ENCODE measurements at regions not wholly inside any gene's neighbourhood (a gene's known extent, or its start where the extent isn't known, plus 50 kb on each side); places are given as distances from the start of the nearest gene placed in this dataset.

DNA sequence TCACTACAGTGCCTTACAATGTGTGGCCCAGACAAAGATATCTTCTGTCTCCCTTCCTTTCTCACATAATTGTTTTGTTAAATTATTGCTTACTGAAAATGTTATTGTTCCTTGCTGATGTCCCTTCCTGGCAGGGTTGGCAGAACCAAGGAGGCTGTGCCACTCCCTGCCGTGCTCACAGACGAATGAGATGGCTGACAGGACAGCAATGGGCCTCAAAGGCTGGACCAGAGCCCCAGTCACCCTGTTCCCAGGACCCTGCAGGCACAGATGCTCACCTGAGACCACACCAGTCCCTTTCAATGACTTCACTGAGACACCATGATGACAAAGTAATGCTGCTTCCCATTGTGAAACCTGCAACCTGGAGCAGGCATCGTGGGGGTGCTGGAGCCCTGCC is 375.1 kb downstream of the HACE1 start:
- intact Hi-C loops (cut with DNase I) = no loop called here
- Histone ChIP-seq H3K4me3 (no peak overlapping the region), H3K4me1 (no peaks in the 10 kb centered on the region), H3K27ac (no peak overlapping the region), H3K36me3 (no peaks in the 10 kb centered on the region), H3K27me3 (peaks cover 0 to 3% (median 0%) of the 10 kb centered on the region in 3 donors), H3K9me3 (no peaks in the 10 kb centered on the region)
- WGBS, 2 donors = 35 to 65% methylated on average over 3 of the region's 3 CpGs
- DNase-seq = no peak
- TF ChIP-seq POLR2AphosphoS5 (IDR thresholded peaks at IDR 0.05) (no peak), EP300 (IDR thresholded peaks at IDR 0.05) (no peak), POLR2A (IDR thresholded peaks at IDR 0.05) (no peak)
- TF ChIP-seq, protein P1, sequence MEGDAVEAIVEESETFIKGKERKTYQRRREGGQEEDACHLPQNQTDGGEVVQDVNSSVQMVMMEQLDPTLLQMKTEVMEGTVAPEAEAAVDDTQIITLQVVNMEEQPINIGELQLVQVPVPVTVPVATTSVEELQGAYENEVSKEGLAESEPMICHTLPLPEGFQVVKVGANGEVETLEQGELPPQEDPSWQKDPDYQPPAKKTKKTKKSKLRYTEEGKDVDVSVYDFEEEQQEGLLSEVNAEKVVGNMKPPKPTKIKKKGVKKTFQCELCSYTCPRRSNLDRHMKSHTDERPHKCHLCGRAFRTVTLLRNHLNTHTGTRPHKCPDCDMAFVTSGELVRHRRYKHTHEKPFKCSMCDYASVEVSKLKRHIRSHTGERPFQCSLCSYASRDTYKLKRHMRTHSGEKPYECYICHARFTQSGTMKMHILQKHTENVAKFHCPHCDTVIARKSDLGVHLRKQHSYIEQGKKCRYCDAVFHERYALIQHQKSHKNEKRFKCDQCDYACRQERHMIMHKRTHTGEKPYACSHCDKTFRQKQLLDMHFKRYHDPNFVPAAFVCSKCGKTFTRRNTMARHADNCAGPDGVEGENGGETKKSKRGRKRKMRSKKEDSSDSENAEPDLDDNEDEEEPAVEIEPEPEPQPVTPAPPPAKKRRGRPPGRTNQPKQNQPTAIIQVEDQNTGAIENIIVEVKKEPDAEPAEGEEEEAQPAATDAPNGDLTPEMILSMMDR (IDR thresholded peaks at IDR 0.05) = no peak

DNA sequence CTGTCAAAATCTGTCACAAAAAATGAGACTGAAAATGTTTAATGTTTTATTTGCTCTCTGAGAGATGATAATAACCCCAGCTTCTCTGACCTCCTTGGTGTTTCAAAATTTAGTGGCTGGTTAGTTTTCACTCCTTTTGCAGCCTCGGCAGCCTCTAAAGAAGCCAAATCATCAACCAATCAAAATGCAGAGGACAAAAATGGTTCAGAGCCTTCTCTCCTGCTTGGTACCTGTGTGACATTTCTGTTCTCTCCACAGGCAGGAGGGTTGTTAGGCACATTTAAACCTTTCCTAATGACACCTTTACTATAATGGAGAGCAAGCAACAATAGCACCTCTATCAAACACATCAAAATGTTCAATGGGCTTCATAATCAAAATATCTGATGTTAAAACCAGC is 375.5 kb downstream of the HACE1 start:
- TF ChIP-seq, protein P1 (IDR thresholded peaks at IDR 0.05) = no peak
- TF ChIP-seq POLR2AphosphoS5 (IDR thresholded peaks at IDR 0.05) (no peak), POLR2A (IDR thresholded peaks at IDR 0.05) (no peak), EP300 (IDR thresholded peaks at IDR 0.05) (no peak)
- H3K27me3 ChIP-seq = peaks cover 0 to 3% (median 0%) of the 10 kb centered on the region in 3 donors
- intact Hi-C loops (cut with DNase I) = no loop called here
- no peak overlapping the region for H3K4me3 ChIP-seq
- no peak for DNase-seq
- no peak overlapping the region for H3K27ac ChIP-seq
- no peaks in the 10 kb centered on the region for H3K4me1 ChIP-seq
- H3K9me3 ChIP-seq = no peaks in the 10 kb centered on the region
- H3K36me3 ChIP-seq = no peaks in the 10 kb centered on the region
- 23 to 63% methylated on average over 1 of the region's 1 CpG for WGBS, 2 donors

DNA sequence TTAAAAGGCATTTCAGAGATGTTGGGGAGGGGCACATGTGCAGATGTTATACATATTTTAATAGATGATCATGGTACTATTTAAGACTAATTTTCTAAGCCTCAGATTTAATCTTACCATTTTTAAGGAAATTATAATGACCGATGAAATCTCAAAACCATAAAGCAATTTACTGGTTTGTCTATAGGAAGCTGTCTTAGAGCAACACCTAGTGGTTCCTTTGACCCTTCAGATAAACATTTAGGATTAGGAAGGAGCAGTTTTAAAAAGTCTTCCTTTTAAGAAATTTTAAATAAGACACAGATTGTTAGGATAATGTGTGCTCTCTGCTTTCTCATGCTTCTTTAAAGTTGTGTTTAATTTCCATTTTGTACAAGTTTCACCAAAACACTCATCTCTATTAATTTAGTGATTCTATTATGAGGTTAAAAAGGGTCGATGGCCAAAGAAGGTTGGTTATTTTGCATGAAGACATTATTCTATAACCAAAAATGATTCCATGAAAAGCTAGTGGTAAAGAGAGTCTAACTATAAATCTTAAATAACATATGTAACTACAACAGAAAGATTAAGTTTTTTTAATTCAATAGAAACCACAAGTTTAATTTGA is 376.4 kb downstream of the HACE1 start:
- DNase-seq = no peak
- H3K4me3 ChIP-seq = no peak overlapping the region
- intact Hi-C loops (cut with DNase I) = no loop called here

DNA sequence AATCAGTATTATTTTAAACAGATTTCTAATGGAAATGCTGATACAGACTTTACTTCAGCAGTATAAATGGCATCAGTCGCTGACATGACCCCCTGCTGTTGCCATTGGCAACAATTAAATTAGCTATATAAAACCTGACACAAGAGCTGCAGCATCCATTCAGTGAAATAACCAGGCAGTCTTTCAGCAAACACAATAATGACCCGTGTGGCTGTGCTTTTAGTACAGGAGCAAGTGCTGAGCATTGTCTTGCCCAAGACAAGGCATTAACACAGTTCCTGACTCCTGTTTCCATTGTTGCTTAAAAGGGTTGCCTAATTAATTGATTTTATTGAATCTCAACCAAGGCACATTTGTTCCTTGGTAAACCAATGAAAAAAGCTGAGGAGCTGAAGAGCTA is 382.1 kb downstream of the HACE1 start:
- H3K4me3 ChIP-seq = no peak overlapping the region
- H3K9me3 ChIP-seq = no peaks in the 10 kb centered on the region
- 39 to 62% methylated on average over 2 of the region's 2 CpGs for WGBS, 2 donors
- H3K36me3 ChIP-seq = no peaks in the 10 kb centered on the region
- intact Hi-C loops (cut with DNase I) = no loop called here
- no peaks in the 10 kb centered on the region for H3K4me1 ChIP-seq
- H3K27ac ChIP-seq = no peak overlapping the region
- no peak for DNase-seq
- TF ChIP-seq POLR2A (IDR thresholded peaks at IDR 0.05) = no peak
- TF ChIP-seq, protein P1 (IDR thresholded peaks at IDR 0.05) = no peak
- no peak for TF ChIP-seq POLR2AphosphoS5 (IDR thresholded peaks at IDR 0.05)
- peaks cover 0 to 3% (median 0%) of the 10 kb centered on the region in 3 donors for H3K27me3 ChIP-seq

More for the DNA sequence above, 376.4 kb downstream of the HACE1 start:
- Histone ChIP-seq H3K4me1 (no peaks in the 10 kb centered on the region), H3K27me3 (peaks cover 0 to 3% (median 0%) of the 10 kb centered on the region in 3 donors), H3K27ac (no peak overlapping the region), H3K36me3 (no peaks in the 10 kb centered on the region), H3K9me3 (no peaks in the 10 kb centered on the region)
- WGBS, 2 donors = 5 to 12% methylated on average over 2 of the region's 2 CpGs
- no peak for TF ChIP-seq POLR2A (IDR thresholded peaks at IDR 0.05)
- TF ChIP-seq, protein P1 (IDR thresholded peaks at IDR 0.05) = no peak
- TF ChIP-seq POLR2AphosphoS5 (IDR thresholded peaks at IDR 0.05) = no peak
- no peak for TF ChIP-seq EP300 (IDR thresholded peaks at IDR 0.05)

DNA sequence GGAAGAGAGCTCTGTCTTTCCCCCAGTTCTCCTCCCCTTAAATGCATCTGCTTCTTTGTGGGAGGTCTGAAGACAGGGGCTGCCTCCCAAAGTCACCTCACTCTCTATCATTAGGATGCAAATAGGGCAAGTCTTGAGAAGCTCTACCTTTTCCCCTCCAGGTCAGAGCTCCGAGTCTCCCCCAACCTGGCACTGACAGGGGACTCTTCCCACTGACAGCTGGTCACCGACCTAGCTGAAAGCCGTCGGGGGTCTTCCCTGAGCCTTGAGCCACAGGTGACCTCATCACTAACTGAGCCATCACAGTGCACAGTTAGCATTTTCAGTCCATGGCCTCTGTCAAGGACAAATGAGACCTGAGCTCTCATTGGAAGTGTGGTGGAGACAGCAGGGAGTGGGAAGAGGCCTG is 386.7 kb downstream of the HACE1 start:
- H3K27me3 ChIP-seq = no peaks in the 10 kb centered on the region
- WGBS, 2 donors = 49 to 52% methylated on average over 4 of the region's 4 CpGs
- no peaks in the 10 kb centered on the region for H3K4me1 ChIP-seq
- no peak for DNase-seq
- intact Hi-C loops (cut with DNase I) = no loop called here
- H3K27ac ChIP-seq = no peak overlapping the region
- H3K36me3 ChIP-seq = no peaks in the 10 kb centered on the region
- no peaks in the 10 kb centered on the region for H3K9me3 ChIP-seq
- TF ChIP-seq POLR2A (IDR thresholded peaks at IDR 0.05) = no peak
- TF ChIP-seq, protein P1 (IDR thresholded peaks at IDR 0.05) = no peak
- TF ChIP-seq POLR2AphosphoS5 (IDR thresholded peaks at IDR 0.05) = no peak
- TF ChIP-seq EP300 (IDR thresholded peaks at IDR 0.05) = no peak
- H3K4me3 ChIP-seq = no peak overlapping the region
